Renal pelvis (tissue), 1 donor: ENCODE measurements at regions not wholly inside any gene's neighbourhood (a gene's known extent, or its start where the extent isn't known, plus 50 kb on each side); places are given as distances from the start of the nearest gene placed in this dataset.
A peak's percentile ranks its signal among the peaks of the same experiment; 100 is the strongest.

Source experiments
- DNase-seq: peaks from one replicate; pipeline ENCODE4 v3.0.0-alpha.2; 2013

DNA sequence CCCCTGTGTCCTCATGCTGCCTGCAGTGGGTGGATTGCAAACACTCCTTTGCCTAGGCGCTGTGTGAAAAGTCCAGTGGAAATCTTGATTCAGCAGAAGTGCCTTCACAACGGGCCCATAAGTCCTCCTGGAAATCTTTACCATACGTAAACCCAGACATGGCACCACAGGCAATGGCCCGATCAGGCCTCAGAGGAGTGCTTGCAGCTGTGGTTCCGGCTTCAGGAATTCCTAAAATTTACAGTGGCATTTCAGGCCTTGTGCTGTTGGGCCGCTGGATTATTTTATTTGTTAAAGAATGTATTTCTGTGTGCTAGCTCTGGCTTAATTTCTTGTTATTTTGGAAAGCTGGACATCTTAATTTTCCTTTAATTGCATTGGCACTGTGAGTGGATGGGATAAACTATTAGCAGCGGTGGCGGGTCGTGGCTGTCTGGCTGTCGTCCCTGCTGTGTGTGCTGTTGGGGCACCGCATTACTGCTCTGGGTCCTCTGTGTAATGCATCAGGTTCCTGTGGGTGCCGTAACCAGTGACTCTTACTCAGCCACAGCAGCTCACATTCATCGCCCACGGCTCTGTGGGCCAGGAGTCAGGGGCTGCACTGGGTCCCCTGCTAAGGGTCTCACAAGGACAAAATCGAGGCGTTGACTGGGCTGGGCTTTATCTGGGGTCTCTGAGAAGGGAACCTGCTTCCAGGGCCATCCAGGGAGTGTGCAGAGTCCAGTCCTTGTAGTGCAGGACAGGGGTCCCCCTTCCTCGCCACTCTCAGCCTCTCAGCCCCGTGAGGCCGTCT, 73.1 kb downstream of the RTP5 start:
- no peak for DNase-seq

DNA sequence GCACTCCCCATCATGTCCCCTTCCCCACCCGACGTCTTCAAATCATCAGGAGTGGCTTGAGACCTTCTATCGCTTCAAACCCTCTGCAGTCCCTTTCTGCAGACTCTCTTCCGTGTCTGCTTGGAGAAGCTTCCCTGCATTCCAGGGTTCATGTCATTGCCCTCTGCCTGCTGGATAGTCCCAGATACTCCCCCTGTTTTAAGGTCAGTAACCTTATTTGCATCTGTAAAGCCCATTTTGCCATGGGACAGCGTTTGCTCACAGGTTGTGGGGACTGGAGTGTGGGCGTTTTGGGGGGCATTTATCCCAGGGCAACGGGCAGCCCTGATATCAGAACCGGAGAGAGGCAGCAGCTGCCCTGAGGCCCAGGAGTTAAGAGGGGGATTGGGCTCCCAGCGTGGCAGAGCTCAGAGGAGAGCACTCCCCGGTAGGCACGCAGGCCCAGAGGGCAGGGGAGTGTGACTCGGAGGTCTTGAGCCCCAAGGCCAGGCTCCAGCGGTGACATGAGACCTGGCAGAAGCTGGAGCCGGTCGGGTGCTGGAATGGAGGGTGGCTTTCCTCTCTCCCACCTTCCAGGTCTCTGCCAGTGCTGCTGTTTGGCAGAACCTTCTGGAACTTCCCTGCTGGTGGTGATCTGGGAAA, 73.8 kb downstream of the RTP5 start:
- no peak for DNase-seq

DNA sequence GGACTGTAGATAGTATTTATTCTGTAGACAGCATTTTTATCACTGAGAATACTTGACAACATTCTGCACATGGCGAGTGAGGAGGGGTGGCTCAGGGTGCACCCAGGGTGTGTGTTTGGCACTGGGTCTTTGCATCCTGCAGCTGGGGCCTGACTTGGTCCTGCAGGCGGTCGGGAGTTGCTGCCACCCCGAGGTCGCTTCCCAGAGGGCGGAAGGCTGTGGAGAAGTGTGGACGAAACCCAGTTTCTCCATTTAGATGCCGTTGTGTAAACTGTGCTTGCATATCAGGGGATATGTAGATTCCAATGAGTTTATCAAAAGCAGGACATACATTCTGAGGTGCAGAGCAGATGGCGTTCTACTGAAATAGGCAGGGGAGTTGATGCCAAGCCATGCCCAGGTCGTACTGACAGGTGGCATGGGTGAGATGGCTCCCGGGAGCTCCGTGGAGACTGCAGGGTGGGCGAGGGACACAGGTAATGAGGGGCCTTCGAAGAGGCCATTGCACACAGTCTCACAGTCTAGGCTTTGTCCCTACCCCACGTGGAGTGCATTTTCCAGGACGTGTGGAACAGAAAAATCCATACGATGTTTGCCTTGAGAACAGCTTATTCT, 74.5 kb downstream of the RTP5 start:
- DNase-seq: no peak

DNA sequence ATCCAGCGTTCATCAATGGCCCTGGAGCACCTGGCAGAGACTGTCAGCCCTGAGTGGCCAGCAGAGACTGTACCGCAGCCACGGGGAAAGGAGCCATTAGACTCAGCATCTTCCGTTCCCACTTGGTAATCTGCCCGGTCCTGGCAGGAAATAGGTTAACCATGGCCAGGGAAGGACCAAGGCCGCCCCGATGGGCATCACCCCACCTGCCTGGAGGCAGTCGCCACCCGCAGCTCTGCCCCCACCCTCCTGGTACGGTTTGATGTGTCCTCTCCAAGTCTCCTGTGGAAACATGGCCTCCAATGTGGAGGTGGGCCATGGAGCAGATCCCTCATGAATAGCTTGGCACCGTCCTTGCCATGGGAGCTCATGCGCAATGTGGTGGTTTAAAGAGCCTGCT, 75.3 kb downstream of the RTP5 start:
- DNase-seq: no peak

DNA sequence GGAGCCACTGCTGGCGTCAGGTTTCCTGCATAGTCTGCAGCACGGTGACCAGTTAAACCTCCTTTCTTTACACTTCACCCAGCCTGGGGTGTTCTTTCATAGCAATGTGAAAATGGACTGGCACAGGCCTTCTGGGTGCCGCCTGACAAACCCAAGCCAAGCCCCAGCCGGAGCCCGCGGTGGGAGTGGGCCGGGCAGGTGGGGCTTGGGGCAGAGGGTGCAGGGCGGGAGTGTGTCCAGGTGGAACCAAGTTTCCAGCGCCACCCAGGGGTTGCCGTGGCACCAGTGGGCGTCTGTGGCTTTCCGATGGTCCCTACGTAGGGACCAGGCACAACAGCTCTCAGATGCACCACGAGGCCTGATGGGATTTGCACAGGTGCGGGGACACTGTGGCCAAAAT, 75.8 kb downstream of the RTP5 start:
- no peak for DNase-seq

DNA sequence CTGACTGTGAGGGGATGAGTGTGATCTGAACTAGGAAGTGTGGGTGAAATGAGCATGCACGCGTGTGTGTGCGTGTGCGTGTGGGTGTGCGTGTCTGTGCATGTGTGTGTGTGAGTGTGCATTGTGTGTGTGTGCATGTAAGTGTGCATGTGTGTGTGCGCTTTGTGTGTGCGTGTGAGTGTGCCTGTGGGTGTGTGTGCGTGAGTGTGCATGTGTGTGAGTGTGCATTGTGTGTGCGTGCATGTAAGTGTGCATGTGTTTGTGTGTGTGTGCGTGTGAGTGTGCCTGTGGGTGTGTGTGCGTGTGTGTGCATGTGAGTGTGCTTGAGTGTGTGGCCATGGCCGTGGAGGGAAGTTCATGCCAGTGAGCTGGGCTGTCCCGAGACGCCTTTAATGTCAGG, 76.3 kb downstream of the RTP5 start:
- DNase-seq: no peak

DNA sequence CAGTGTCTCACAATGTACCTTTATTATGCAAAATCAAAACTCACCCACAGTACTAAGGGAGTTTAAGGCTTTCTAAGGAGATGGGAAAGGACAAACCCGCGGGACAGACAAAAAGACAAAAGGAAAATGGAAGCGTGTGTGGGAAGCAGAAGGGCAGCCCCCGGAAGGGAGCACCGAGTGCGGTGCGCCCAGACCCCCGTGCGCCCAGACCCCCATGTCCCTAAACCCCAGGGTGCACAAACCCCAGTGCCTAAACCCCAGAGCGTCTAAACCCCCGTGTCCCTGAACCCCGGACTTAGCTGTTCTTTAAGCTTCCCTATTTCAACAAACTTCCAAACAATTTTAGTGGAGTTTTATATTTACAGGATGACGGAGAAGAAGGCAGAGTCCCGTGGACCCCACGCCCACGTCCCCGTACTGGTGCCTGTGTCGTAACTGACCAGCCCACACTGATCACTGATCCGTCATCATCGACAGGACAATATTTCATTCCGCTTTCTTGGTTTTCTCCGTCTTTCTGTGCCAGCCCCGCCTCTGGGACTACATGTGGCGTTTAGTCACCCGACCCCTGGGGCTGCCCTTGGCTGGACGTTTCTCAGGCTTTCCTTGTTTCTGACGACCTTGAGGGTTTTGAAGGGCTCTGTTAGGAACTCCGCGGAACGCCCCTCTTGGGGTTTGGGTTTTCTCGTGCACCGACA, 76.9 kb downstream of the RTP5 start:
- no peak for DNase-seq

DNA sequence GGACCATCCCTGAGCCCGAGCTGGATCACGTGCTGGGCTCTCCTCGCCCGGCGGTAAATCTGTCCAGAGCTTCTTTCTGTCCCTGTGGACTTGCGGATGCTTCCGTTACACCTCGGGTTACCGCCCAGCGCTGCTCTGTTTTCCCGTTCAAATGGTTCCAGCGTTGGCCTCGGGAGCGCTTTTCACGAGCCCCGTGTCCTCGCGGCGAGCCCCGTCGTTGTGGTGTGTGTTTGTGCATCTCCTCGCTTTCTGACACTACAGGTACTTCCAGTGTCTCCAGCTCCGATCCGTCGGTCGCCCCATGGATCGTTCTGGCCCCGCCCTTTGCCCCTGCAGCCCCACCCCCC, 77.4 kb downstream of the RTP5 start:
- no peak for DNase-seq

DNA sequence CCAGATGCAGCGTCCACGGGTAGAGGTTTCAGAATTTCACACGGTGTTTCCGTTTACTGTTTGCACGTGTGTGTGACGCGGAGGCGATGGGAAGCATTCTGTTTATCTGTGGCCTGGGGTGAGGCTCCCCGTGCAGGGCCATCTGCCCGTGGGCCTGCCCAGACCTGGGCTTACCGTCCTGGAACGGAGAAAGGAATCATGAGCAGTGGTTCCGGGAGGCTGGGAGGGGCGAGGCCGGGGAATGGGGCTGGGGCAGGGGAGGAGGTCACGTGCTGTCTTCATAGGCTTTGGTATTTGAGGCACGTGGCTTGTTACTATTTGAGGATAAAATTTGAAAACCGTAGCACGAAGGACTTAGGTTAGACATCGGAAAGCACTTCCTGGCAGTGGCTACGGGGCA, 77.9 kb downstream of the RTP5 start:
- no peak for DNase-seq

DNA sequence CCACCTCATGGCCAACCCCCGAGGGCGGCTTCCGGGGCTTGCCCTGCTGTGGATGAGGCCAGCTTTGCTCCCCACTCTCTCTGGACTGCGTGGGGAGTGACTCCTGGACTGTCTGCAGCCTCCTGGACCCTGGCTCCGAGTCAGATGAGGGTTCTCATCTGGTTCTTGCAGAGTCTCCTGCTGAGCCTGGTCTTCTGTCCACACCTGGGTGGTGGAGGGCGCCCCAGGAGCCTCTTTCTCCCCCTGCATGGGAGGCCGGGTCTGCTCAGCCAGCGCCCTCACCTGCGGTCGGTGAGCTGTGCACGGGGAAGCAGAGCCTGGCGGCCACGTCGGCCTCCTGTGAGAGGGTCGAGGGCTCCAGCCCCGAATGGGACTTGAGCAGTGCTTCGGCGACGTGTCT, 78.3 kb downstream of the RTP5 start:
- DNase-seq: no peak

DNA sequence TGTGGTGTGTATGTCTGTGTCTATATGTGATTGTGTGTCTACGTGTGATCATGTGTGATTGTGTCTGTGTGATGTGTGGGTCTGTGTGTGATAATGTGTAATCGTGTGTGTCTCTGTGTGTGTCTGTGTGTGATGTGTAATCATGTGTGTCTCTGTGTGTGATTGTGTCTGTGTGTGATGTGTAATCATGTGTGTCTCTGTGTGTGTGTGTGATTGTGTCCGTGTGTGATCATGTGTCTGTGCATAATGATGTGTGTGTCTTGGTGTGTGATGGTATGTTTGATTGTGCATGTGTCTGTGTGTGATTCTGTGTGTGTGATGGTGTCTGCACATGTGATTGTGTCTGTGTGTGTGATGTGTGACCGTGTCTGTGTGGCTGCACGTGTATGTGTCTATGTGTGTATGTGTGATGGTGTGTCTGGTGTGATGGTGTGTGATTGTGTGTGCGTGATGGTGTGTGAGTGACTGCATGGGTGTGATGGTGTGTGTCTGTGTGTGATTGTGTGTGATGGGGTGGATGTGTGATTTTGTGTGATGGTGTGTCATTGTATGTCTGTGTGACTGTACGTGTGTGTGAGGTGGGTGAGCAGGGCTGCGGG, 78.9 kb downstream of the RTP5 start:
- DNase-seq: no peak

DNA sequence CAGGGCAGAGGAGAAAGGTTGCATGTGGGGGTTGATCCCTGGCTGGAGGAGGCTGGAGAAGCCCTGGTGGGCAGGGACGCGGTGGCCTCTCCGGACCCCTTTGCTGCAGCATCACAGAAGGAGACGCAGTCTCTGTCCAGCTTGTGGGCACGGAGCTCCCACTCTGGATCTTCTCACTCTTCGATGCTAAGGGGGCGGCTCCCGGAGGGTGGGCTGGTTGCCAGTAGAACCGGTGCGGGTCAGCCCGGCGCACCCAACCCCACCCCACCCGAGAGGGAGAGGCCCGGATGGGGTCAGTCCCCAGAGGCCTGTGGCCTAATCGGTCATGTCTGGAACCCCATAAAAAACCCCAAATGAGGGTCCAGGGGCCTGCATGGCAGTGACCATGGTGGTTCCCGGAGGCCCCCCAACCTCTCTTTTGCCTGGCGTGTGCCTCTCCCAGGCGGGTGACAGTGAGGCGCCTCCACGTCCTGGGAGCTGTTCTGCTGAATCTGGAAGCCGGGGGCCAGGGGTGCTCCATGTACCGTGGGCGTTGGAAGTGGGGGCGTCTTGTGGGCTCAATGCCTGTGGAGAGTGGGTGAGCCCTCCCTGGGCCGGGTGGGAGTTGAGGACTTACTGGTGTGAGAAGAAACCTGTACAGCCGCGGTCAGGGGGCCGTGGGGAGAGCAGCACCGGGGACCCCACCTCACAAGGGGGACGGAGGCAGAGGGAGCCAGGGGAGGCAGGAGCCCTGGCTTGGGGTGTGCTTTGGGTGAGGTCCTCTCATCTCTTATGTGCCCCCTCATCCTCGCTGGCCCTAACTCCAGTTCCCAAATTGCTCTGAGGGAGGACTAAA, 79.6 kb downstream of the RTP5 start:
- DNase-seq: no peak

DNA sequence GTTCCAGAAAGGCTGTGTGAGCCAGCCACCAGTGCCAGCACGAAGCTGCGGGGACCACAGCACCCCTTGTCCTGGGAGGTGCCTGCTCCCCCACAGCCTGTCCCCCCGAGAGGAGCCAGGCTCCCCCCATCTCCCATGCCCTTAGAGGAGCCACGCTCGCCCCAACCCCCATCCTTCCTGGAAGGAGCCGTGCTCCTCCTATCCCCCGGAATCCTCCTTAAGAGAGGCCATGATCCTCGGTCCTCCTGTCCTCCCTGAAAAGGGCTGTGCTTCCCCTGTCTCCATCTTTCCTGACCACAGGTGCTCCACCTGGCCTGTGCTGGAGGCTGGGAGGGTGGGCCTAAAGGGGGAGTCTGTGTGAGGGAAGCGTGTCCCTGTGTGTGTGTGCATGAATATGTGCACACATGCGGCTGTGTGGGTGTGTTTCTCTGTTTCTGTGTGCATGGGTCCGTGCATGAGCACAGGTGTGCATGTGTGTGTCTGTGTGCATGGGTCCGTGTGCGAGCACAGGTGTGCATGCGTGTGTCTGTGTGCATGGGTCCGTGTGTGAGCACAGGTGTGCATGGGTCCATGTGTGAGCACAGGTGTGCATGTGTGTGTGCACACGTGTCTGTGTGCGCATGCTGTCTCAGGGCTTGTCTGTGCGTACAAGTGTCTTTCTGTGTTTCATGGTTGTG, 80.3 kb downstream of the RTP5 start:
- no peak for DNase-seq

DNA sequence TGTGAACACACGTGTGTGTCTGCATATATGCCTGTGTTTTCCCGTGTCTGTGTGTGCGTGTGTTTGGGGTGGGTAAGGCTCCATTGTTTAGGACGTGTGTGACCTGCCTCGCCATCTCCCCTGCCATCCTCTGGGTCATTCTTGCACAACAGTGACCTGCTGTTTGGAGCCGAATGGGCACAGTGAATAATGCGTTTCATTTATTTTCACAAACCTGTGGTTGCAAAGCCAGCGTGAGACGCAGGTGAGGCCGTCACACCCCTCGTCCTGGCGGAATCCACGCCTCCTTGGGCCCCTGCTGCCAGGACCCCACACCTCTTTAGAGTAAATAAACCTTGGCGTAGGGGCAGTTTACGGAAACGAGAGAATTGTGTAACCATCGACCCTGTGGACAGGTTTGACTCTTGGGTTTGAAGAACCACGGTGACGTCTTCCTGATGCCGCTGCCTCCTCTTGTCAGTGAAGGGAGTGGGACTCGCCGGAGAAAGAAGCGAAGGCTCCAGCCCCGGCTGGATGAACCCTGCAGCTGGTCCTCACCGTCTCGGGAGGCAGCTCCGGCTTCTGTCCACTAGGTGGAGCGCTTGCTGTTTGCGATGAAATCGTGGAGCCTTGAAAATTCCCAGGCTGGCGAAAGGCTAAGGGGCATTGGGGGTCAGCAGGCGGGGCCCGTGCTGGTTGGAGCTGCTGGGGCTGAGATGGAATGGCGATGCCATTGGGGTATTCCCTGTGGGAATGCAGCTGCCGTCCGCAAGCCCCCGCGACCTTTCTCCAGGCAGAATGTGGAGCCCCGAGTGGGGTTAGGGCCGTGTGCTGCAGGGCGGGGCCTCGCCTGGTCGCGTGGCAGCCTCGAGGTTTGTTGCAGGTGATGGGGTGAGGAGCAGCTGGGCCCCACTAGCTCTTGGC, 81.1 kb downstream of the RTP5 start:
- peak; percentile 73 for DNase-seq

DNA sequence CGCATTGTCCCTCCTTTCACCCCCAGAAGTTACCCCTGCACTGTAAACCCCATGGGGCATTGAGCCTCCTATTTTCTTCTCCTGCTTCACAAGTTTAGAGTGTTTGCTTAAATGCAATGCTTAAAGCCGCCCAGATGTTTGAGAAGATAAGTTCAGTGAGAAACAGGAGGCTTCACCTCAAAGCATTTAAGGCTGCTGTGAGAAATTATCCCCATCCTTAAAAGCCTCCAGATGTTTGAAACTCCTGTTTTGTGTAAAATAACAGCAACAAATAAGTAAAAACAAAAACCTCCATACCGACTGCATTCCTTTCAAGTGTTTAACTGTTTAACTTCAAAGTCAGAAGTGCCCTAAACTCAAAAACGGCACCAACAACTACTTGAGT, 81.8 kb downstream of the RTP5 start:
- DNase-seq: no peak

DNA sequence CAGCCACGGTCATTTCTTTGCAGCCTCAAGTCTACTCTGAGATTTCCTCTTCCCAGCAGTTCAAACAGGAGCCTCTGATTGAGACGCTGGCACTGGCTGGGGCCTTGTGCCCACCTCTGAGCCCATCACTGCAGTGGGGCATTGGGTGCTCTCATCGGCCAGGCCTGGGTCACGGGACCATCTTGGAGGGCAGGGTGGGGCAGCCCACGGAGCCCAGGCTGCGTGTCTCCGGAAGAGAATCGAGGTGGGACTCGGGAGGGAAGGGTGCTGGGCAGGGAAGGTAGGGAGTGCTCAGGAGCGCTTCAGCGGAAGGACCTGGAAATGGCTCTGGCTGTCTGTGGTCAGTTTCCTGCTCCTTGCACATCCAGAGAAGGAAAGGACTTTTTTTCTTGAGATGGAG, 82.4 kb downstream of the RTP5 start:
- no peak for DNase-seq

DNA sequence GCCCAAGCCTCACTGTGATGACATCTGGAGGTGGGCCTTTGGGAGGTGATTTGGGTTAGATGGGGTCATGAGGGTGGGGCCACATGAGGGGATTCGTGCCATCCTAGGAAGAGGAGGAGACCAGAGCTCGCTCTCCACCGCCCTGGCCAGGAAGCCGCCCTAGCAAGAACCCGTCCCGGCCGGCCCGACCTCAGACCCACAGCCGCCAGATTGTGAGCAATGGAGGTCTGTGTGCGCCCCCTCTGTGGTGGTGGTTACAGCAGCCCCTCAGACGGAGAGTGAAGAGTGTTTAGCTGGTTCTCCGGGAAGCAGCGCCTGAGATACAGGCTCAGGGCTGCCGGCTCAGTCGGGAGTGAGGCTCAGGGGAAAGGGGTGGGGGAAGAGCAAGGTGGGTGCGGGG, 83.3 kb downstream of the RTP5 start:
- no peak for DNase-seq

DNA sequence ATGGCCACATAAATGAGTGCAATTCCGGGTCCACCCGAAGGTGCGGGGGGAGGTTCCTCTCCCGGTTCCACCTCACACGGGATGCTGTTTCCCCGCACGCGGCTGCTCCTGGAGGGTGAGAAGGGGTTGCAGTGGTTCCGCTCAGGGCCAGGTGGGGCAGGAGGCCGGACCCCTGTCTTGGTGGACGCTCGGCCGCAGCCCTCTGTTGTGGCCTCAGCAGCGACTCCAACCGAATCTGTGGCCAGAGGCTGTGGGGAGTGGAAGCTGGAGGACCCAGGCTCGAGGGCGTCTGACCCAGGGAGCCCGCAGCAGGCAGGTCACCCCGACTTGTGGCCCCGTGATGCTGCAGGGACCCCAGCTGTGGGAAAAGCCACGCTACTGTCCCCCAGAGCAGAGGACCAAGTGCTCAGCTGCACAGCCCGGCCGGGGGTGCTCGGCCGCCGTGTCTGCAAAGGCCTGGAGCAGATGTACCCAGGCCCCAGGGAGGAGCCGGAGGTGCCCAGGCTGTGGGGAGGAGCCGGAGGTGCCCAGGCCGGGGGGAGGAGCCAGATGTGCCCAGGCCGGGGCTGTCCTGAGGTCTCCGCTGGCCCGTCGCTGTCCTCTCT, 83.9 kb downstream of the RTP5 start:
- no peak for DNase-seq

DNA sequence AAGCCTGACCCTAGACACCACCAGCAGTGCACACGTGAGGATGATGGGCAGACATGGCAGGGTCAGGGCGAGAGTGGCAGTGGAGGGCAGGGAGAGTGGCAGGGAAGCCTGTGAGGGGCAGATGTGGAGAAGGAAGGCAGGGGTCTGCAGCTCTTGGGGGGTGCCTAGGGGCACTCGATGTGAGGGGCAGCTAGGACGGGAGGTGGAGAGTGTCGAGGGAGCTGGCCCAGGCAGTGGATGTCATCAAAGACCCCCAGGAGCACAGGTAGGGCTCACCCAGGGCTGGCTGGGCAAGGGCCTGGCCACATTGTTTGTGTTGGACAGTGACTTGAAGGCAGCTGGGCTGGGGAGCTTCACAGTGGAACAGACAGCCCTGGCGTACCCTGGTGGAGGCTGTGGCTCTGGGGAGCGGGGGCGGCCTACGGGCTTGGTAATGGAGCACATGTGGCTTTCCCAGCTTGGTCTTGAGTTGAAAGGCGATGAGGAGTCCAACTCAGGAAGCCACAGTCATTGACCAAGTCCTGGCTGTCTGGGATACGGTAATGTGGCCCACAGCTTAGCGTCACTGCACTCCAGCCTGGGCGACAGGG, 87.1 kb downstream of the RTP5 start:
- no peak for DNase-seq
